ENCODE measurements at regions not wholly inside any gene's neighbourhood (a gene's known extent, or its start where the extent isn't known, plus 50 kb on each side); places are given as distances from the start of the nearest gene placed in this dataset.

- Histone ChIP-seq H3K79me2 (ENCODE audit: low read depth) (no peaks in the 10 kb centered on the region), H2AFZ (no peak overlapping the region), H3K9me2 (ENCODE audit: insufficient read depth) (no peaks in the 10 kb centered on the region), H3K4me3 (no peak overlapping the region), H3K9me3 (ENCODE audit: insufficient read depth, low read depth) (no peaks in the 10 kb centered on the region), H4K20me1 (ENCODE audit: insufficient read depth) (no peaks in the 10 kb centered on the region), H3K36me3 (ENCODE audit: low read depth) (no peaks in the 10 kb centered on the region), H3K4me2 (no peak overlapping the region), H3F3A (ENCODE audit: insufficient read depth, low read depth) (no peaks in the 10 kb centered on the region), H3K4me1 (replicated peaks; ENCODE audit: insufficient read depth) (no peaks in the 10 kb centered on the region), H3K27me3 (ENCODE audit: insufficient read depth, low read depth) (no peaks in the 10 kb centered on the region), H3K27ac (no peak overlapping the region)
- TF ChIP-seq CTCF (conservative IDR thresholded peaks at IDR 0.05) (no peak), EZH2 (IDR thresholded peaks at IDR 0.05; ENCODE audit: low read depth) (no peak)
- no TSS peak for BruUV-seq (replicated peaks)
- no peak for DNase-seq
- ChIA-PET POLR2A (ENCODE audit: unreplicated experiment) (no interaction called here), CTCF (no interaction called here)
- intact Hi-C loops (cut with micrococcal nuclease; ENCODE audit: unreplicated experiment): no loop called here
These were observed 224.4 kb upstream of the PCDH7 start for GRCh38 chr4:30495651-30496310.

DNA sequence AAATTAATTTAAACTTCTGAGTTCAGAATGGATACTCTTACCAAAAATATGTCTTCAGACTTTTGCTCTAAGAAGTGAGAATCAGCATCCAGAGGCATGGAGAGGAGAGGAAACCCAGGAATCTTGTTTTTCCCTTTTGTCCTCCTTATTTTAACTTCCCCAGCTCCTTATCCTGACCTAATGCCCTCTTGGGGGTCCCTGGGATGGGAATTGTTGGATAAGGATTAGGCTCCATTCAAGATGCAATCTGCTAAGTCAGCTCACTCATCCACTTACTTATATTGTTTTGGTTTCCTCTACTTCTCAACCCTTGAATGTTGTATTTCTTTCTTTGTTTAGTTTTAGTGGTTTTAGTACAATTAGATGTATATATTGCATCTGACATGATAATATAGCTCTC lies 208.4 kb upstream of the PCDH7 start:
- ChIA-PET CTCF (no interaction called here), POLR2A (ENCODE audit: unreplicated experiment) (interaction anchor here (0.6 kb wide), 1 partner anchor 125 kb away, joined by 6 read pairs; no protein-coding TSS in a partner anchor)
- intact Hi-C loops (cut with micrococcal nuclease; ENCODE audit: unreplicated experiment): no loop called here
- no peaks in the 10 kb centered on the region for H3K79me2 ChIP-seq (ENCODE audit: low read depth)
- H3K9me3 ChIP-seq (ENCODE audit: insufficient read depth, low read depth): no peaks in the 10 kb centered on the region
- DNase-seq: no peak
- no peaks in the 10 kb centered on the region for H3K27me3 ChIP-seq (ENCODE audit: insufficient read depth, low read depth)
- no peaks in the 10 kb centered on the region for H3F3A ChIP-seq (ENCODE audit: insufficient read depth, low read depth)
- no peak overlapping the region for H3K27ac ChIP-seq
- no peak overlapping the region for H3K4me2 ChIP-seq
- BruUV-seq (replicated peaks): no TSS peak
- H3K36me3 ChIP-seq (ENCODE audit: low read depth): no peaks in the 10 kb centered on the region
- no peaks in the 10 kb centered on the region for H4K20me1 ChIP-seq (ENCODE audit: insufficient read depth)
- no peaks in the 10 kb centered on the region for H3K9me2 ChIP-seq (ENCODE audit: insufficient read depth)
- TF ChIP-seq EZH2 (IDR thresholded peaks at IDR 0.05; ENCODE audit: low read depth) (no peak), CTCF (conservative IDR thresholded peaks at IDR 0.05) (no peak)
- no peaks in the 10 kb centered on the region for H3K4me1 ChIP-seq (replicated peaks; ENCODE audit: insufficient read depth)
- H3K4me3 ChIP-seq: no peak overlapping the region
- H2AFZ ChIP-seq: no peak overlapping the region

GRCh38 chr4:30518211-30518610 lies 202.0 kb upstream of the PCDH7 start:
- no peak overlapping the region for H2AFZ ChIP-seq
- H3K9me2 ChIP-seq (ENCODE audit: insufficient read depth): 0 out of 2 replicates have a peak, but pooled peaks cover 9% of the 10 kb centered on the region
- TF ChIP-seq EZH2 (IDR thresholded peaks at IDR 0.05; ENCODE audit: low read depth): no peak
- no peak for TF ChIP-seq CTCF (conservative IDR thresholded peaks at IDR 0.05)
- ChIA-PET POLR2A (ENCODE audit: unreplicated experiment) (no interaction called here), CTCF (no interaction called here)
- no peaks in the 10 kb centered on the region for H3K36me3 ChIP-seq (ENCODE audit: low read depth)
- no peak overlapping the region for H3K4me2 ChIP-seq
- H3K4me3 ChIP-seq: no peak overlapping the region
- no peaks in the 10 kb centered on the region for H3K27me3 ChIP-seq (ENCODE audit: insufficient read depth, low read depth)
- no peak for DNase-seq
- intact Hi-C loops (cut with micrococcal nuclease; ENCODE audit: unreplicated experiment): no loop called here
- no peaks in the 10 kb centered on the region for H4K20me1 ChIP-seq (ENCODE audit: insufficient read depth)
- no peak overlapping the region for H3K27ac ChIP-seq
- H3K79me2 ChIP-seq (ENCODE audit: low read depth): no peaks in the 10 kb centered on the region
- no peaks in the 10 kb centered on the region for H3K4me1 ChIP-seq (replicated peaks; ENCODE audit: insufficient read depth)
- no peaks in the 10 kb centered on the region for H3F3A ChIP-seq (ENCODE audit: insufficient read depth, low read depth)
- H3K9me3 ChIP-seq (ENCODE audit: insufficient read depth, low read depth): no peaks in the 10 kb centered on the region
- no TSS peak for BruUV-seq (replicated peaks)
